ENCODE measurements at regions not wholly inside any gene's neighbourhood (a gene's known extent, or its start where the extent isn't known, plus 50 kb on each side); places are given as distances from the start of the nearest gene placed in this dataset.

DNA sequence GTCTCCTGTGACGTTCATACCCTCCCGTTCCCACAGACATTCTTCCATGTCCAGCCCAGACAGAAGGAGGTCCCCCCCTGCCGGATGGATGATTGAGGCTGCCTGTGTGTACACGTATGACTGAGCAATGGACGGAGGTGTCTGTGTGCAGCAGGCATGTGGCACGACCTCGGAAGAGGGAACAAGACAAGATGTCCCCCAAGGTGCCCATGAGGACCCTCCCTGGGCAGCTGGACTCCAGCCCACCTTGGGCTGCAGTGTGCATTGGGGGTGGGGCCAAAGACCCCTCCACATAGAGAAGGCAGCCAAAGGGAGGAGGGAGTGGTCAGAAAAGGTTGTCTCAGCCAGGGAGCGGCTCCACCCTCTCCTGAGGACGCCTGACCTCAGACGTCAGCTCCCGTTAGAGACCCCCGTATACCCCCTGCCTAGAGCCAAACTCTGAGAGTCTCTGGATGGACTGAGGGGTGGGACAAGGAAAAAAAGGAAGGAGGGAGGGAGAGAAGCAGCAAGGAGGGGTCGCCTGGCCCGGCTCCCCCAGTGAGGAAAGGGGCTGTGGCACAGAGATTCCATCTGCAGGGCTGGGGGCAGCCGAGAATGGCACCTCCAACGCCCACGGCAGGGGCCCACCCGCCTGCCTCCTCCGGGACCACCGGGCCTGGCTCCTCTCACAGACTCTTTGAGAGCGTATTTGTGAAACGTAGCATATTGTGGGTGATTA lies 92.9 kb upstream of the BHLHE23 start:
- DNase-seq, result peak; percentile 7

DNA sequence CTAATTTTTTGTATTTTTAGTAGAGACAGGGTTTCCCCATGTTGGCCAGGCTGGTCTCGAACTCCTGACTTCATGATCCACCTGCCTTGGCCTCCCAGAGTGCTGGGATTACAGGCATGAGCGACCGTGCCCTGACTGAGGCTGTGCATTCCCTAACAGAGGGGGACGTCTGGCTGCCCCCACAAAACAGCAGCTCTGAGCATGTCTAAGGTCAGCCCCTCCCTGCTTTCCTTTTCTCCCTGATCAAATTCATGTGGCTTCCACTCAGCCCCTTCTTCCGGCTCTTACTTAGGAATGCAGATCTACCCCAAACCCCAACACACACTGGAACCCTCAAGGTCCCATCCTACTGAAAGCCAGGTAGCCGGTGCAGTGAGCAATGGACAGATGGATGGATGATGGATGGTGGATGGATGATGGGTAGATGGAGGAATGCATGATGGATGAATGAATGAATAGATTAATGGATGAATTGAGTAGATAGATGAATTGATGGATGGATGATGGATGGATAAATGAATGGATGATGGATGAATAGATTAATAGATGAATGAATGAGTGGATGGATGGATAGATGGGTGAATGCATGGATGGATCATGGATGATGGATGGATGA lies 91.5 kb upstream of the BHLHE23 start:
- DNase-seq, result no peak

DNA sequence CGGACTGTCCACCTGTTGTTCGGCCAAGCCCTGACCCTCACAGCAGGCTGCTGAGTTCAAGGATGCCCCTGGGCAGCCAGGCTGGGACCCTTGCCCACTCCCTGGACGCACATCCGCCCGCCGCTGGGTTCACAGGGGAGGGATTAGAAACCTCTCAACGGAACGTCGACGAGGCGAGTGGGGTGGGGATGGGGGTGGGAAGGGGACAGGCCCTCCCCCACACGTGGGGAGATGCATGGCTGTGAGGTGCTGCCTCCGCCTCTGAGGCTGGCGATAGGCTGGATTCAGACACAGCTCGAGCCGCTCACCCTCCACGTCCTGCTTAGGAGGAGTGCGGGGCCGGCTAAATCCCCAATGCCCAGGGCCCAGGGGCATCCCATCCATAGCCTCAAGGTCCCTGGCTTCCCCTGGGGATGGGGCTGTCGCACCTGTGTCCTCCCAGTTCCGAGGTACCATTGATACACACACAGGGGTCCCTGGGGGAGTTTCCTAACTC lies 90.6 kb upstream of the BHLHE23 start:
- DNase-seq, result peak; percentile 5

DNA sequence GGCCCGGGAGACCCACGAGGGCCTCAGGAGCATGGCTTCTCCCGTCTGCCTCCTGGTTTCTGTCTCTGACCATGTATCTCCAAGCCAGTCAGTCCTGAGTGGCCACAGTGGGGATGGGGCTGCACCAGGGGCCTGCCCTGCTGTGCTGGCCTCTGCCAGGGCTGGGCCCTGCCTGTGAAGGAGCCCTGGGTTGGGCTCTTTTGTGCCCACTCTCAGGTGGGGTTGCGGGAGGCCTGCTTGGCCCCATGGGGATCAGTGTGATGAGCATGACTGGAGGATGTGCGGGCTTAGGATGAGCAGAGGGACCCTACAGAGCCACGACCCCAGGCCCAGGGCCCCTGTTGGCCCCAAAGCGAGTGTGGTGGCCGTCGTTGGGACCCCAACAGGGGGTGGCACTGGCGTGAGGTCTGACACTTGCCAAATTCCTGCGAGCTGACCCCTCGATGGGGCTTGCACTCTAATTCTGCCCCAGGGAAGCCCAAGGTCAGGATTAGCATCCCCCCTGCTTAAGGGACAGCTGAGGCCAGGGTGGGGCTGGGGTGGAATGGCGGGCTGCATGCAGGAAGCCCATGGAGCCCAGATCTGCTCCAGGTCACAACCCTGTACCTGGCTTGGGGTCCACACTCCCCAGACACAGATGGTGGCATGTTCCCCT lies 90.0 kb upstream of the BHLHE23 start:
- DNase-seq, result peak; percentile 8

DNA sequence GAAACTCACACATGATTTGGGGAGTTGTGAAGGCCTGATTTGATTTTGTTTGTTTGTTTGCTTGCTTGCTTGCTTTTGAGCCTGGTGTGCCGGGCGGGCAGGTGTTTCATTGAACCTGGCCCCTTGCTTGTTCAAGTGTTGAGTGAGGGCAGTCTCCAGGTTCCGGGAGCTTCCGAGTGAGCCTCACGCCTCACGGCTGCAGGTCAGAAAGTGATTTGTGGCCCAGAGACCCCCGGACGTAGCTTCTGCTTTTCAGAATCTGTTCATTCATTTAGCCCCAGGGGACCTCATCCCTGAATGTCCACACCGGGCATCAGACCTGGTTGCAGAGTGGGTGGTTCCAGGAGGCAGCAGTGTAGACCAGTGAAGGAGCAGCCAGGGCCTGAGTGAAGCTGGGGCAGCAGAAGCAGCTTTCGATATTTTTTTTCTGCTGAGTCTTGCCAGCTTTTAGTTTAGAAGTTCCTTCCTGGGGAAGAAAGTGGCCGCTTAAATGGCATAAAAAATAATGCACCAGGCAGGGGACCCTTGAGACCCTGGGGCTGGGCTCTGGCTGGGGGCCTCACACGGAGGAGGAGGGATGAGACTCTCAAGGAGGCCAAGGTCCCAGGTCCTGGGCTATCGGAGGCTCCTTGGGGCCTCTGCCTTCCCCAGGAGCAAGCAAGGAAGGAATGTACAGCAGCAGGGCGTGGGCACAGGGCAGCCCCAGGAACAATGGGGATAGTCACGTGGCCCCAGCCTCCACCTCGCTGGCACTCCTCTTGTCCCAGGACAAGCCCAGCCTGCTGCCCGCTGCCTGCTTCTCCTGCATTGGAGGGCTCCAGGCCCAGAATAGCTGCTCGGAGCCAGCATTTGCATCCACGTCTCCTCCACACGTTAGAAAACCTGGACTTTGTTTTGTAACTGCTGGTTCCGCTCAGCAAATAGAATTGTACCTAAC lies 89.2 kb upstream of the BHLHE23 start:
- DNase-seq, result peak; percentile 8

DNA sequence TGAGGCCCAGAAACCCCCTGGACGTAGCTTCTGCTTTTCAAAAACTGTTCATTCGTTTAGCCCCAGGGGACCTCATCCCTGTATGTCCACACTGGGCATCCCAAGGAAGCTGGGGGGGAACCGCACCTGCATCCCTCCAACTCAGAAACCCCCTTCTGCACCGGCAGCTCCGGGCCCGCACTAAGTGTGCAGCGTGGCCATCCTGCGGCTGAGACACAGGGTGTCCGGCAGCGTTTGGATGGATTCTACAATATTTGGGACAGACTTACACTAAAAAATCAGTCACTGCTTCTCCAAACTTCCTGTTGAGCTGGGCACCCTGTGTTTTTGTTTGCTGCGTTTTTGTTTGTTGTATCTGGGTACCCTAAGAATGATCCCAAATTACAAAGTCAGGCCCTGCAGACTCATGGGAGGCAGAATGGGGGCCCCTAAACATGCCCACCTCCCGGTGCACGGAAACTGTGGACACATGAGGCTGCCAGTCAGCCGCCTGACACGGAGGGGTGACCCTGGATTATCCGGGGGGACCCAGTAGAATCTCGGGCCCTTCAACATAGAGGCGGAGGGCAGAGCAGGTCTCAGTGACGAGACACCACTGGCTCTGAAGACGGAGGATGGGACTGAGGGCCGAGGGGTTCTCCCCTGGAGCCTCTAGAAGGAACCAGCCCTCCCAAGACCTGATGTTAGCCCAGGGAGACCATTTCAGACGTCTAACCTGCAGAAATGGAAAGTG lies 88.2 kb upstream of the BHLHE23 start:
- peak; percentile 3 for DNase-seq

DNA sequence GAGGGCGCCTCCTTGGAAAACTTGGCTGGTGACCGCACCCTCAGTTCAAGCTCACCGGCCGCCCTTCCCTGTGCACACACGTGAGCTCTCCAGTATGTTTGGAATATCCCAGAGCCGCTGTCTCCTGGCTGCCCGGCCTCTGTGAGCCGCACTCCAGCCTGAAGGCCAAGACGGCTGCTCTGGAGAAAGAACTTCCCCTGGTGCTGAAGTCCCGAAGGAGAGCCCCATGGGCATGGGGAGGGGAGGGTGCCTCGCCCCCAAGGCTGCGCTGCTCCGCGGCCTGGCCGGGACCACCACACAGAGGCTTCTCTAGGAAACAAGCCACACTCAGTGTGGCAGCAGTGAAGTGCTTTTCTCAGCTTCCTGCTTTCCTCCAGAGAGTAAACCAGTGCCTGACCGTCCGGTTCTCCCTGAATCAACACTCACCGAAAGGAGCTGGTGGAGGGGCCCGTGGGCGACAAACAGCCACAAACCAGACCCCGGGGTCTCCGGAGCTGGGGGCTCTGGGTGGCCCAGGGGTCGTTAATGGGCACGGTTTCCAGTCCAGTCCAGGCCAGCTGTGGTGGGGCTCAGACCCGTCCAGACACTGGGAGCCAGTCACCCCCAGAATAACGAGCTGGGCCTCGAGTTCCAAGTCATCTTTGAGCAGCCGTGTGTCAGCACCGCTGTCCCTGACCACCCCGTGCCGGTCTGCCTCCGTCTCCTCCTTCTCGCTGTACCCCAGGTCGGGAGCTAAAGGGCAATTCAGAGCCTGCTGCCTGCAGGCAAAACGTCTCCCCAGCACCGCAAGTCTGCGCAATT lies 87.4 kb upstream of the BHLHE23 start:
- peak; percentile 9 for DNase-seq

DNA sequence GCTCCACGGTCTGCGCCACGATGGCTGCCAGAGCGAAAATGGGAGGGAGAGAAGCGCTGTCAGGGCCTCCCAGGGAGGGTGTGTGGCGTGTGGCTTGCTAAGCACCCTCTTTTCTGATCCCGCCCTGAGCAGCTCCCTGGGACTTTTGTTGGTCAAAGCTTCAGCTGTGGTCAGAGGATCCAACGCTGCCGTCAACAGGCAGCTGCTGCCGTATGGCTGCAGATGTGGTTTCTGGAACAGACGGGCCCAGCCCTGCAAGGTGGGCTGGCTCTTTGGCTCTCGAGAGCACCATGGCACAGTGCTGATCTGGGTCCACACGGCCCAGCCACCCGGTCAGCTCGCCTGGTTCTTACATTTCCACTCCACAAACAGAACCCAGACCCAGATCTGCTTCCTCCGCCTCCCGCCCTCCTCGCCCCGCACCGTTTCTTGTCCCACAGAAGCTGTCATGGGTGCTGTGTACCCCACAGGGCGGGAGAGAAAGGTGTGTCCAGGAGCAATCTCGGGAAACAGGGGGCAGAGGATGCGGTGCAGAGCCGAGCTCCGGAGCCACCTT lies 86.0 kb upstream of the BHLHE23 start:
- DNase-seq, result peak; percentile 9

DNA sequence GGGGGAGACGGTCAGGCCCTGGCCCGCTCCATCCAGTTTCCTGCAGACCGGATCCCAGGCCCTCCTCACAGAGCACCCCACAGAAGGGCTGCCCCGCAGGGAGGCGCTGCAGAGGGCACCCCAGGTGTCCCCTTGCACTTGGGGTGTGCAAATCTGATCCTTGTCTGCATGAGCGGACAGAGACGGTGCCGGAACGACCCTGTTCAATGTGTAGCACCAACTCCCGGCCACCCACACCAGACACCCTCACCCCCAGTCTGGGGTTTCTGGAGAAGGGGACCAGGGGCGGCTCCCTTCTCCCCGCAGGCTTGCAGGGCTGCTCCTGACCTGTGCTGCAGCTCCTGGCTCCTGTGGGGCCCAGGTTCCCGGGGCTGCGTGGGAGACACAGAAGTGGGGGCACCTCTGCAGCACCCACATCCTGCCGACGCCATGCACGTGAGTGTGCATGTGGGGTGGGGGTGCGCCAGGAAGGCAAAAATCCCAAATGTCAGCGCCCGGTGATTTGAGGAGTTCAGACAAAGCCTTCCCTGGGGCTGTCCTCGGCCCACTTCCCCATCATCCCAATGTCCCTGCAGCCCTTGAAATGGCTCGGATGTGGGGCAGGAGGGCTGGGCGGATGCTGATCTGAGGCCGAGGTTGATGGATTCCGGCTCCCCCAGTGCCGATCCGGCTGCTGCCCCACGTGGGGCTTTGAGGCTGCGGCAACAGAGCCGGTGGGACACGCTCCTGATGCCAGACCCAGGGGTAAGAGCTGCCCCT lies 85.3 kb upstream of the BHLHE23 start:
- peak; percentile 9 for DNase-seq

DNA sequence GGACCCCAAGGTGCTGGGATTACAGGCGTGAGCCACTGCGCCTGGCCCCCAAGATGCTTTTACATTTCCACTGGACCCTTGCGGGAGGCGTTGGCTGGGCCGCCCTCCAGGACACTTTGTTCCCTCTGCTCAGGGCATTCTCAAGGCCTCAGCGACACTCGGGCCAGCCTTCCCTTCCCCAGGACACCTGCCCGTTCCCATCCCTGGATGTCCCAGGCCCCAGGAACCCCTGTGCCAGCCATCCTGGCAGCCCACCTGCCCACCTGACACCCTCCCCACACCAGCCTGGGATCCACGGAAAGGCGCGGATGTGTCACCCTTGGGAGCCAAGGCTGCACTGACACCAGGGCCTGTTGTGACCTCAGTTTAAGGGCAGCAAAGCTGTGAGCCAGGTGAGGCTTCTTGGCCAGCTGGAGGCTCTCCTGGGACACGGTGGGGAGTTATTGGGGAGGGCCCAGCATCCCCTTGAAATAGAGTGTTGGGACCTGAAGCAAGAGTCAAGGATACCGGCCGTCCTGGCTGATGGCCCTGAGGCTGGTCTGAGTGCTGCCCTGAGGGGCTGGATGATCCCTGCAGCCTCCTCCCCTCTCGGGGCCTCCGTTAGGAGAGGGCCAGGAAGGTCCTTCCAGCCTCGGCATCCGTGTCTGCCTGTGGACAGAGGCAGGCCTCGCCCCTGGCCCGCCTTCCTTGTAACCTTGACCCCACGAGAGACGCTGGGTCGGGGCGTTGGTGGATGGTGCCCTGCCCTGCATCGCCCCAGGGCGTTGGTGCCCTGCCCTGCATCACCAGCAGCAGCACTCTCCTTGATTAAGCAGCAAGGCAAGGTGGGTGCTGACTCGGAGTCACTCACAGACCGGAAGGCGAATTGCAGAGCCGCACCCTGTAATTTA lies 84.2 kb upstream of the BHLHE23 start:
- peak; percentile 8 for DNase-seq

DNA sequence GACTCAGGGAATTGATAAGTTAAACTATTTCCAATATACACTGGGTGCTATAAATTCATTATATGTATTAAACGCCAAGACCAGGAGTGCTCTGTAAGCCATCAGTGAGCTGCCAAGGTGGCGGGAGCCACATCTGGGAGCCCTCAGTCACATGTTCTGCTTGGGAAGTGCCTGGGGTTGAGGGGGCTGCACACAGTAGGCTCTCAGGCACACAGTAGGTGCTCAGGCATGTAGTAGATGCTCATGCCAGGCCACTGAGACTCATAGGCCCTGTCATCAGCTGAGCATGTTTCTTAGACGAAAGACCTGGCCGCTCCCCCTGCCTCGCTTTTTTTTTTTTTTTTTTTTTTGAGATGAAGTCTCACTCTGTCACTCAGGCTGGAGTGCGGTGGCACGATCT lies 83.3 kb upstream of the BHLHE23 start:
- DNase-seq, result no peak

DNA sequence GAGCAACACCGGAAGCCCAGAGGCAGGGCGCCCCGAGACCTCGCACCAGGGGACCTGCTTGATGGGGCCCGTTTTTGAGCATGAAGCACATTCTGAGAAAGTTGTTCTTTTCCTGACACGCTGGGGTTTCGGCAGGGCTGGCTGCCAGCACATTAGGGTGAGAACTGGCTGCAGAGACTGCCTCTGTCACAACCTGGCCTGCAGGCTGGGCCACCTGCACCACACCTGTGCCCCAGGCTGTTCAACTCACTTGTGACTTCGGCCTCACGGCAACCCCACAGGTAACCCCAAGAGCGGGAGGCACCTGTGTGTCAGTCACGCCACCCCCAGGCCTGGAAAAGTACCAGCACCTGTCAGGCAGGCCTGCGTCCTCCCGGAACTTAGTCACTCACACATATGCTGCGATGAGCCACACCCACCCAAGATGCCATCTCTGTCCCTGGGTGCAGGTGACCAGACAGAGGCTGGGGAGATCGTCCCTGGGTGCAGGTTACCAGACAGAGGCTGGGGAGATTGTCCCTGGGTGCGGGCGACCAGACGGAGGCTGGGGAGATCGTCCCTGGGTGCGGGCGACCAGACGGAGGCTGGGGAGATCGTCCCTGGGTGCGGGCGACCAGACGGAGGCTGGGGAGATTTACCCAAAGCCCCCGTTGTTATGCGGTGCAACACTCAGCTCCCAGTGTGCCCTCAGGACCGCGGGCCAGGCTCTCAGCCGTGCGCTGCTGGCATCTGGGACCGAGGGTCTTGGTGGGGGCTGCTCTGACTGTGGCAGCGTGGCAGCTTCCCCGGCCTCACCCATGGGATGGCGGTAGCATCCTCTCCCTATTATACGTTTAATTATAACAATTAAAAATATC lies 82.5 kb upstream of the BHLHE23 start:
- peak; percentile 9 for DNase-seq

DNA sequence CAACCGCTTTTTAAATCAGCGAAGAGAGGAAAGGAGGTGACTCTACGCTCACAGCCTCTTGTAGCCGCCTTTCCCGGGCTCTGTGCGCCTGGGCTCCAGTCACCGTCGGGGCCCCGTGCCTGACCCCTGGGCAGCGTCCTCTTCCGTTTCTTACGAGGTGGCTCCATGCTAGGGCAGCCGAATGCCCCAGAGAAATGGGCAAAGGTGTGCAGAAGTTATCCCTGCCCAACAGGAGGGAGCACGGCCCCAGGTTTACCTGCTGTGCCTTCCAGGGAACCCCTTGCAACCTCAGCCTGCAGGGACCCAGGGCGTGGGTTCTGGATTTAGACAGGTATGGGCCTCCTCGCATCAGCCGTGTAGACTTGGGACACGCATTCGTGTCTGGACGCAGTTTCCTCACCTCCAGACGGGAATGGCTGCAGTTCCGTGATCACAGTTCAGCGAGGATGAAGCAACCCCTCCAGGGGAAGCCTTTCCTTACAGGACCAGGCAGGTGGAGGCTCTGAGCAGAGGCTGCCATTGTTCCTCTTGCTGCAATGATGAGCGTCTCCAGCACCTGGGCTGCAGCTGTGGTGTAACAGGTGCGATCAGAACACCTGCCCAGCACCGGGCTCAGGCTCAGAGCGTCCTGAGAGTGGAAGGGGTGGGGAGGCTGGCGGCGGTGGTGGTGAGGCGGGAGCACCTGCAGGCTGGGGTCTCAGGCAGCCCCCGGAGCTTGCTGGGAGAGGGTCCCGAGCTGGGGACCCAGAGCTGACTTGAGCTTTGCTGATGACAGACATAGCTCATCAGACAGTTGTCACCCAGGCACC lies 81.3 kb upstream of the BHLHE23 start:
- peak; percentile 4 for DNase-seq

DNA sequence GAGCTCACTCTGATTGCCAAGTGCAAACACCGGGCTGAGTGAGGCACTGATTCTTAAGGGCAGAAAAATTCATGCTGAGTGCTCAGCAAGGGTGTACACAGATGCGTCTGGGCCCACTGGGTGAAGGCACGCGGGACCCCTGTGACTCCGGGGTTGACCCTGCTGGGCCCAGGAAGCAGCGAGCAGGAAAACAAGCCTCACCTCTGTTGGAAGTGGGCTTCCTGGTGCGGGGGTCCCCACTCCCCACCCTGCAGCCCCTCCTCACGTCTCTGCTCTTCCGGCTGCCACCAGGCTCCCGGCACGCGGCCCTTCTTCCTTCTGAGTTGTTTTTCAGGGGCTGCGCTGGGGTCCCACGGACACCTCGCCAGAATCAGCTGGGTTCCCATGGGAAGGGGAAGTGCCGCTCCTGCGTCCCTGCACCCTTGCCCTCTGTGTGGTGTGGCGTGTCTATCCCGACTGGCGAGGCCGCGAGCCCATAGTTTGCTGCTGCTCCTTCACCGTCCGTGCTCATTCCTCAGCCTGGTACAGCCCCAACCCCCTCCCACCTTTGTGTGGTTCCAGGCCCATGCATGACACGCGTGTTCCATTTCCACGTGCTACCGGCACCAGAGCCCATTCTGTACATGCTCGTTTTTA lies 80.6 kb upstream of the BHLHE23 start:
- DNase-seq, result no peak

DNA sequence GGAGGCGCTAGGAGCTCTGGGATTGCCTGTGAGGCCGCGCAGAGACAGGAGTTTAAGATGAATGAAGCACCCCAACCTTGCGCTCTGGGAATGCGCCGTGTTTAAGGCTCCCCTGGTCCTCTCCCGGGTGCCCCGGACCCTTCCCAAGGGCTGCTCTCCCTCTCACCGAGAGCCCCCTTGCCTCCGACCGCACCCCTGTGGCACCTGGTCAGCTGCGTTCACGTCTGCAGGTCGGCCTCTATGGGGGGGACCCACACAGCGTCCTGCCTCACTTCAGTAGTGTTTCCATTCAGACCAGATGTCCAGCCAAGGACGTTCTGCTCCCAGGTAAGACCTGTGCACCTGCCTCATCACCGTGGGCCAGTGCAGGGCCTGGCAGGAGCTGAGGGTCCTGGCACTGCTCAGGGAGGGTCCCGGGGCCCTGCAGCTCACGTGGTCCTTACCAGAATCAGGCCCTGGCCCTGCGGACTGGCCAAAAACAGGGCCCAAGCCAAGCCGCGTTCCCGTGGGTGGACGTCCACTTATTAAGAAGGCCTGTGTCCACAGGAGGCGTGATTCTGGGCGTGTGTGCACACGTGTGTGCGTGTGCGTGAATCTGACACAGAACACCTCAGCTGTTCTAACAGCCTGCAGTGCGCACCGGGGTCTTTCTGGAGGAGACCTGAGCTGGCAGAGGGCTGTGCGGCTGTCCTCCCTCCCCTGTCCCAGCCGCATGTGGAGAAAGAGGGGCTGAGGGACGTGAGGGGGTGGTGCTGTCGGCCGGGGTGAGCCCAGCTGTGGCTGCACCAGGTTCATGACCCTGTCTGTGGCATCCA lies 79.9 kb upstream of the BHLHE23 start:
- DNase-seq, result peak; percentile 6
